Right hindlimb (tissue), 1 donor: ENCODE measurements at regions not wholly inside any gene's neighbourhood (a gene's known extent, or its start where the extent isn't known, plus 50 kb on each side); places are given as distances from the start of the nearest gene placed in this dataset.
"Not testable (repeated sequence)": the region's sequence is repeated elsewhere in the genome, so short reads cannot be mapped to it uniquely, and the experiment has no call there.

ENCODE experiments used
- DNase-seq: peaks from one replicate; pipeline ENCODE4 v3.0.0-alpha.2; 2018

- no peak for DNase-seq
Observed at GRCh38 chr2:62410015-62410453, 96.0 kb downstream of the TMEM17 start.

DNA sequence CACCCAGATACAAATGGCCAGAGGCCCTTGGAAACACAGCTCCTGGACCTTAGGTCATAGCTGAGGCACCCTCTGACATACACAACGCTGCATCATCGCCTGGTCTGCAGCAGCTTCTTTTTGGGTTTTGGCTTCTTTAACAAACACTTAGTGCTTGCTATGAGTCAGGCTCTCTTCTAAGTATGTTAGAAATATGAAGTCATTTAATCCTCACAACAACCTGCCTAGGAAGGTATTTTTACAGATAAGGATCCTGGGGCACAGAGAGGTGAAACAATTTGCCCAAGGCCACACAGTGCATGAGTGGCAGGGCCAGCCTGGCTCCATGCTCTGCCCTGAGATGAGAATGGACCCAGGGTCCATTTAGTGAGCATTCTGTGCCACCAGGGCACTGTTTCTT is 96.6 kb downstream of the TMEM17 start:
- no peak for DNase-seq

- peak; percentile 61 for DNase-seq
Observed at GRCh38 chr2:62408241-62408677, 97.7 kb downstream of the TMEM17 start.

DNA sequence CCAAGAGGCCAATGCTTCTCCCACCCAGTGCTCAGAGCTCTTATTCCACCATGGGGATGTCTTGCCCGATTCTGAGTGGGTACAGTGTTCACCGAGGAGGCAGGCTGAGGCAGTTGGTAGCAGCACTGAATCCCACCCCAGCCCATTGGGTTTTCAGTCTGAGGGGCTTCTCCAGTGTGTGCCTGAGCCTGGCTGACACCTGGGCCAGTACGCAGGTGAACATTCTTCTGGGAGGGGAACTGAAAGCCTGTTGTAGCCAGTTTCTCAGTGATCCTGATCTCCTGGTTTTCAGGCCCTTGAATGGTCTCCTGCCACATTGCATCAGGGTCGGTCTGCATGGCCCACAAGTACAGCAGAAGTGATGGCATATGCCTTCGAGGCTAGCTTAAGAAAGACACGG is 98.2 kb downstream of the TMEM17 start:
- DNase-seq, result no peak

DNA sequence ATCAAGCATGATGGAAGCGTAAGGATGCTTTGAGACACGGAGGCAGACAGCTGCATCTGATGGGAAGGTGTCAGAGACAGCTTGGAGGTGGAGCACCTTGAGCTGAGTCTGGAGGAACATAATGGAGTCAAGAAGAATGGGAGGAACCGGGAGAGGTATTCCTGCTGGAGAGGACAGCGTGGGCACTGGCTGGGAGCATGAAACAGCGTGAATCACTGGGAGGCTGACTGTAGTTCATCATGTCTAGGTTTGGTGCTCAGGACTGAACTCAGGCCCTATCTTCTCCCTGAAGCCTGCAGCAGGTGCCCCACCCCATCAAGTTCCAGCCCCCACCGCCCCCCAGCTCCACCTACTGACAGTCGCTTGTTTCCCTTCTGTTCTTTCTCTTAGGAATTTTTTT is 98.6 kb downstream of the TMEM17 start:
- no peak for DNase-seq

DNA sequence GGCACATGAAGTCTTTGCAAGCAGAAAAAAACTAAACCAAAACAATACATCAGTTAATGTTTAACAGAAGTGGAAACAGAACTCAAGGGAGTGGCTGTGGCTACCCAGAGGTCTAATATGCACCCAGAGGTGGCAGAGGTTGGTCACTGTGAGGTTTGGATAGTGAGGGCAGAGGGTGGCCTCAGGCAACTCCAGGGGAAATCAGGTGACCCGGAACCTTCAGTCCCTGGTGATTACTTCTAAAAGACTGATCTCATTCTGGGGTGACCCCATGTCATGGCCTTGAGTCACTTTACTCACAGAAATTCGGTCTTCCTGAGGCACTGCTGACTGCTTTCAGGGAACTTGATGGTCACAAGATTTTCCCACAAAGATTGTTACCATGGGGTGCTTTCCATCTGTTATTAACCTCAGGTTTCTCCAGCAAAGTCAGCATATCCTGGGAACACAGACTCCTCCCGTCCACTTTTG is 99.4 kb downstream of the TMEM17 start:
- no peak for DNase-seq

- DNase-seq, result no peak
Observed at GRCh38 chr2:62404913-62405312, 101.1 kb downstream of the TMEM17 start.

GRCh38 chr2:62402156-62402555 is 103.8 kb downstream of the TMEM17 start:
- DNase-seq, result no peak

GRCh38 chr2:62398356-62398755 is 107.6 kb downstream of the TMEM17 start:
- DNase-seq, result no peak

GRCh38 chr2:62396880-62397279 is 109.1 kb downstream of the TMEM17 start:
- no peak for DNase-seq

GRCh38 chr2:62393293-62393692 is 112.7 kb downstream of the TMEM17 start:
- DNase-seq, result no peak

GRCh38 chr2:62391696-62392095 is 114.3 kb downstream of the TMEM17 start:
- DNase-seq, result no peak

- DNase-seq, result not testable (repeated sequence)
Observed at GRCh38 chr2:62386378-62386777, 119.6 kb downstream of the TMEM17 start.

DNA sequence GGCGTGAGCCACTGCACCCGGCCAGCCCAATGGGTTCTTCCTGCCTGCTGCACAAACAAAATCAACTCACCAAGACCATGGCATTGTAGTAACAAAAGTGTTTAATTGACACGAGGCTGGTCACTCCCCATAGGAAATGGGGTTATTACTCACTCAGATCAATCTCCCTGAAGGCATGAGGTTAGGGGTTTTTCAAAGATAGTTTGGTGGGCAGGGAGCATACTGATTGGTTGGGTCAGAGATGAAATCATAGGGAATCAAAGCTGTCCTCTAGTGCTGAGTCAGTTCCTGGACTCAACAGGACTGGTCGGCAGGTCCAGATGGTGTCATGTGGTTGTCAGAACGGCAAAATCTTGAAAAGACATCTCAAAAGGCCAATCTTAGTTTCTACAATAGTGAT is 122.1 kb downstream of the TMEM17 start:
- no peak for DNase-seq

- DNase-seq, result no peak
Observed at GRCh38 chr2:62382757-62383156, 123.2 kb downstream of the TMEM17 start.

GRCh38 chr2:62382122-62382521 is 123.9 kb downstream of the TMEM17 start:
- no peak for DNase-seq

- no peak for DNase-seq
Observed at GRCh38 chr2:62381656-62382055, 124.3 kb downstream of the TMEM17 start.

GRCh38 chr2:62379566-62379965 is 126.4 kb downstream of the TMEM17 start:
- no peak for DNase-seq

DNA sequence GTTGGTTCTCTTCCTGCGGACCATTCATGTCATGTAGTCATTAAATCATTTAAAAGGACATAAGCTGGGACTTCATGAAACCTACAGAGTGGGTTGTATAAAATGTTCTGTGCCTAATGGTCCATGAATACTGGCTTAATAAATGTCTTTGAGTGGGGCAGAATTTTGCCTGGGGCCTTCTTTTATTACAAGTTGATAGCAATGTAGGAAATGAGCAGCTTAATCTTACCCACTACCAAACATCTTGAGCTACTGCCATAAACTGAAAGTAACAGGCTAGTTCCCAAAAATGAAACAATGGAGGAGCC is 130.9 kb downstream of the TMEM17 start:
- no peak for DNase-seq

DNA sequence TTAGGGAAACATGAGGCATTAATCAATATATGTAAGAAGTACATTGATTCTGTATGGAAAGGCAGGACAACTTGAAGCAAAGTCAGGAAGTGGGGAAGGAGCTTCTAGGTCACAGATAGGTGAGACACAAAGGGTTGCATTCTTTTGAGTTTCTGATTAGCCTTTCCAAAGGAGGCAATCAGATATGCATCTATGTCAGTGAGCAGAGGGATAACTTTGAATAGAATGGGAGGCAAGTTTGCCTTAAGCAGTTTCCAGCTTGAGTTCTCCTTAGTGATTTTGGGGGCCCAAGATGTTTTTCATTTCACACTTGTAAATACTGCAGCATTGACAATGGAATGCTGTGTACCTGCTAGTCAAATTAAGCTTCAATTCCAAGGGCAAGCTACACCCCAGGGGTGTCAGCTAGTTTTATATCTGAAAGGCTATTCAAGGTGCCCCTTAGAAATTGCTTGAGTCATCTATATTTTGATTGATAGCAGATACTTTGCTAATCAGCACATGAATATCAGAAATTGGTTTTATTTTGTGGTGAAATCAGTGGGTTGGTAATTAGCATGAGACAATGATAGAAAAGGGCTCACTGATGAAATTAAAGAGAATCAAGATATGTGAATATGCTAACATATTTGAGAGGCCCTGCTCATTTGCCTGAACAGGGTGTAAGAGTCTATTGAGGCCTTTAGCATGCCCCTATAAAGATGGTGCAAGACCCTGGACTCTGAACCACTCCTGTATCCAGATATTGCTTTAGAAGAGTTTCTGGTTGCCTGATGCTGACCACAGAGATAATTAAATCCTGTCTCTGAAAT is 131.5 kb downstream of the TMEM17 start:
- no peak for DNase-seq

GRCh38 chr2:62372824-62373223 is 133.2 kb downstream of the TMEM17 start:
- DNase-seq, result no peak

- DNase-seq, result no peak
Observed at GRCh38 chr2:62370321-62371250, 135.4 kb downstream of the TMEM17 start.

- no peak for DNase-seq
Observed at GRCh38 chr2:62369541-62370202, 136.3 kb downstream of the TMEM17 start.
